Thyroid gland (tissue), 4 donors: ENCODE measurements at regions not wholly inside any gene's neighbourhood (a gene's known extent, or its start where the extent isn't known, plus 50 kb on each side); places are given as distances from the start of the nearest gene placed in this dataset.

ENCODE experiments used
- CTCF ChIP-seq, 6 experiments: fragments of 200-600 bp in 3 of 6; fragments of 450-650 bp in 3 of 6; sonication (generic) in 3 of 6; IDR thresholded peaks; one replicate each; pipeline ENCODE4 v1.5.1; 2016 to 2019; ENCODE audit warnings: antibody characterized with exemption in 6 of 6, mild to moderate bottlenecking in 2 of 6, inconsistent platforms in 1 of 6, moderate library complexity in 1 of 6
- POLR2A ChIP-seq, 2 donors: fragments of 450-650 bp; IDR thresholded peaks; one replicate each; pipeline ENCODE4 v1.6.1; 2017; ENCODE audit warnings: antibody characterized with exemption in 2 of 2, mild to moderate bottlenecking in 2 of 2, moderate library complexity in 1 of 2

- TF ChIP-seq CTCF (IDR thresholded peaks at IDR 0.05) (no peak), POLR2A (IDR thresholded peaks at IDR 0.05) (no peak)
Observed at GRCh38 chr1:87642581-87643221, 314.0 kb downstream of the LMO4 start.
